CD4-positive, alpha-beta T cell (primary cell): ENCODE measurements at regions not wholly inside any gene's neighbourhood (a gene's known extent, or its start where the extent isn't known, plus 50 kb on each side); places are given as distances from the start of the nearest gene placed in this dataset.

Experiments used
- ATAC-seq: fragments of 200-7000 bp; cut with Tn5 transposase; one replicate; pipeline ENCODE4 v1.10.0; 2022; ENCODE audit warnings: mild to moderate bottlenecking; ENCODE audit not compliant: poor library complexity
- CTCF ChIA-PET: fragments of 350-600 bp; sonication (Branson Sonifier 250); formaldehyde crosslinking; loops from one replicate; lab custom pipeline; 2021; ENCODE audit warnings: antibody characterized with exemption, inconsistent platforms; lab: Charles Lee
- POLR2A ChIA-PET: fragments of 350-600 bp; sonication (Branson Sonifier 250); formaldehyde crosslinking; loops from one replicate; lab custom pipeline; 2021; ENCODE audit warnings: antibody characterized with exemption, inconsistent platforms; lab: Charles Lee
- DNase-seq, 14 experiments: peaks; one replicate each; pipeline ENCODE4 v3.0.0-alpha.2; 2013 to 2020; ENCODE audit warnings: mixed read lengths in 2 of 14
- H3K27ac ChIP-seq, 2 donors: one replicate each; pipeline versions ENCODE4 v1.5.1 to v1.7.0; 2013; ENCODE audit warnings: low read length in 2 of 2, low read depth in 1 of 2, mild to moderate bottlenecking in 1 of 2
- H3K27me3 ChIP-seq, 2 experiments: 1 replicate in 1 of 2; 2 replicates in 1 of 2; pipeline versions ENCODE4 v1.6.1 to v1.7.0; 2013; ENCODE audit warnings: low read length in 2 of 2, control low read depth in 1 of 2, mild to moderate bottlenecking in 1 of 2, moderate library complexity in 1 of 2; ENCODE audit not compliant: insufficient read depth in 2 of 2, control insufficient read depth in 1 of 2
- H3K36me3 ChIP-seq: one replicate; pipeline ENCODE4 v1.6.1; 2013; ENCODE audit warnings: low read length, control low read depth; ENCODE audit not compliant: insufficient read depth
- H3K4me1 ChIP-seq: one replicate; pipeline ENCODE4 v1.6.1; 2013; ENCODE audit warnings: low read length, control low read depth; ENCODE audit not compliant: insufficient read depth
- H3K4me3 ChIP-seq: one replicate; pipeline ENCODE4 v1.5.1; 2013; ENCODE audit warnings: mild to moderate bottlenecking, low read length, moderate library complexity
- H3K9me3 ChIP-seq, 2 experiments: 1 replicate in 1 of 2; 2 replicates in 1 of 2; pipeline versions ENCODE4 v1.6.1 to v1.7.0; 2013; ENCODE audit warnings: low read length in 2 of 2, mild to moderate bottlenecking in 2 of 2, control low read depth in 1 of 2, moderate library complexity in 1 of 2; ENCODE audit not compliant: control insufficient read depth in 1 of 2, insufficient read depth in 1 of 2
- H3K27ac Mint-ChIP-seq: one replicate; pipeline ENCODE4 v1.8.0; 2020; ENCODE audit warnings: mixed read lengths
- H3K27me3 Mint-ChIP-seq: one replicate; pipeline ENCODE4 v1.8.0; 2021; ENCODE audit warnings: mixed read lengths
- H3K36me3 Mint-ChIP-seq: one replicate; pipeline ENCODE4 v1.8.0; 2021; ENCODE audit warnings: low read depth, mixed read lengths
- H3K4me1 Mint-ChIP-seq: one replicate; pipeline ENCODE4 v1.8.0; 2021; ENCODE audit warnings: low read depth, mixed read lengths
- H3K4me3 Mint-ChIP-seq: one replicate; pipeline ENCODE4 v1.8.0; 2020; ENCODE audit warnings: mild to moderate bottlenecking, mixed read lengths
- H3K9me3 Mint-ChIP-seq: one replicate; pipeline ENCODE4 v1.8.0; 2020; ENCODE audit warnings: mixed read lengths
- intact Hi-C, 2 experiments: fragments of 100-400 bp; cut with DNase I in 1 of 2; cut with micrococcal nuclease in 1 of 2; formaldehyde crosslinking; loops; one replicate each; pipeline versions ENCODE4 v1.15.1 to v1.9.0; 2023 to 2025; cut with DNase I, micrococcal nuclease
- TF ChIP-seq, protein P1 (sequence below): fragments of 200-600 bp; IDR thresholded peaks from one replicate; pipeline ENCODE4 v1.8.0; 2022; ENCODE audit warnings: antibody characterized with exemption, mild to moderate bottlenecking

DNA sequence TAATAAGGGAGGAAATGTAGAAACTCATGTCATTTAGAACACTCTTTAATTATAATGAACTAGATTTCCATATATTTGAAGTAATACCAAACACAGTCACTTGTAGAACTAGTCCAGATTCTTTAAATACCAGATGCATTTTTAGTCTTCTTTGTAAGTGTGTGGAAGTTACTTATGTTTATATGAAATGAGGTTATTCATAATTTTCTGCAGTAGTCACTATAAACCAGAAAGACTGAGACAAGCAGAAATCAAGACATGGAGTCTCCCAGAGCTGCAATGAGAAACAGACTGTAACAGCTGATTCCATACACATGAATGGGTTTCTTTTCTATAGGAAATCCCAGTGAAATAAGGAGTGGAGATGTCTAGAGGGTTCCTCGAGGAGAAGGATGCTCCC is 216.6 kb upstream of the ZP4 start:
- intact Hi-C loops: no loop called here
- Histone ChIP-seq H3K9me3 (no peaks in the 10 kb centered on the region), H3K4me3 (no peak overlapping the region), H3K36me3 (no peaks in the 10 kb centered on the region), H3K4me1 (no peaks in the 10 kb centered on the region), H3K27ac (no peak overlapping the region), H3K27me3 (no peaks in the 10 kb centered on the region)
- TF ChIP-seq, protein P1, sequence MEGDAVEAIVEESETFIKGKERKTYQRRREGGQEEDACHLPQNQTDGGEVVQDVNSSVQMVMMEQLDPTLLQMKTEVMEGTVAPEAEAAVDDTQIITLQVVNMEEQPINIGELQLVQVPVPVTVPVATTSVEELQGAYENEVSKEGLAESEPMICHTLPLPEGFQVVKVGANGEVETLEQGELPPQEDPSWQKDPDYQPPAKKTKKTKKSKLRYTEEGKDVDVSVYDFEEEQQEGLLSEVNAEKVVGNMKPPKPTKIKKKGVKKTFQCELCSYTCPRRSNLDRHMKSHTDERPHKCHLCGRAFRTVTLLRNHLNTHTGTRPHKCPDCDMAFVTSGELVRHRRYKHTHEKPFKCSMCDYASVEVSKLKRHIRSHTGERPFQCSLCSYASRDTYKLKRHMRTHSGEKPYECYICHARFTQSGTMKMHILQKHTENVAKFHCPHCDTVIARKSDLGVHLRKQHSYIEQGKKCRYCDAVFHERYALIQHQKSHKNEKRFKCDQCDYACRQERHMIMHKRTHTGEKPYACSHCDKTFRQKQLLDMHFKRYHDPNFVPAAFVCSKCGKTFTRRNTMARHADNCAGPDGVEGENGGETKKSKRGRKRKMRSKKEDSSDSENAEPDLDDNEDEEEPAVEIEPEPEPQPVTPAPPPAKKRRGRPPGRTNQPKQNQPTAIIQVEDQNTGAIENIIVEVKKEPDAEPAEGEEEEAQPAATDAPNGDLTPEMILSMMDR: no peak
- ChIA-PET CTCF (no interaction called here), POLR2A (no interaction called here)
- H3K27me3 Mint-ChIP-seq: no peaks in the 10 kb centered on the region
- H3K4me1 Mint-ChIP-seq: no peaks in the 10 kb centered on the region
- H3K36me3 Mint-ChIP-seq: no peaks in the 10 kb centered on the region
- H3K4me3 Mint-ChIP-seq: no peak overlapping the region
- H3K27ac Mint-ChIP-seq: no peak overlapping the region
- no peak for DNase-seq
- no peak for ATAC-seq
- H3K9me3 Mint-ChIP-seq: peaks cover 10% of the 10 kb centered on the region

DNA sequence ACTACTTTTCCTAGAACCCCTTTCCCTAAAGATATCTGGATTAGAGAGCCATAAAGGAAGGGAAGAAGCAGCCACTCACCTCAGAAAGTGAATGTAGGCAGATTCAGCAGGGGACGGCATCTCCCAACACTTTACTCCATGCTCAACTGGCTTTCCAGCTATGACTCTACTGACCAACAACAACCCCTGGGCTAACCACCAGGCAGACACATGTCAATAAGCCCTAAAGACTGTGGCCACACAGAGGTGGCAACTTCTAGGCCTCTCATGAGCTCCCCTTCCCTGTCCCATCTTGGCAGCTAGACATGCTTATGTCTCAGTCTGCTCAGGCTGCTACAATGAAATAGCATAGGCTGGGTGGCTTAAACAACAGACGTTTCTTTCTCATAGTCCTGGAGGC is 214.0 kb upstream of the ZP4 start:
- TF ChIP-seq, protein P1: no peak
- Histone ChIP-seq H3K36me3 (no peaks in the 10 kb centered on the region), H3K27ac (no peak overlapping the region), H3K4me1 (no peaks in the 10 kb centered on the region), H3K9me3 (no peaks in the 10 kb centered on the region), H3K4me3 (no peak overlapping the region), H3K27me3 (no peaks in the 10 kb centered on the region)
- ATAC-seq (no peak), DNase-seq (no peak)
- H3K4me1 Mint-ChIP-seq: no peaks in the 10 kb centered on the region
- H3K27ac Mint-ChIP-seq: no peak overlapping the region
- H3K9me3 Mint-ChIP-seq: peaks cover 13% of the 10 kb centered on the region
- no peaks in the 10 kb centered on the region for H3K27me3 Mint-ChIP-seq
- POLR2A ChIA-PET: no interaction called here
- intact Hi-C loops: no loop called here
- no peak overlapping the region for H3K4me3 Mint-ChIP-seq
- CTCF ChIA-PET: no interaction called here
- H3K36me3 Mint-ChIP-seq: no peaks in the 10 kb centered on the region

DNA sequence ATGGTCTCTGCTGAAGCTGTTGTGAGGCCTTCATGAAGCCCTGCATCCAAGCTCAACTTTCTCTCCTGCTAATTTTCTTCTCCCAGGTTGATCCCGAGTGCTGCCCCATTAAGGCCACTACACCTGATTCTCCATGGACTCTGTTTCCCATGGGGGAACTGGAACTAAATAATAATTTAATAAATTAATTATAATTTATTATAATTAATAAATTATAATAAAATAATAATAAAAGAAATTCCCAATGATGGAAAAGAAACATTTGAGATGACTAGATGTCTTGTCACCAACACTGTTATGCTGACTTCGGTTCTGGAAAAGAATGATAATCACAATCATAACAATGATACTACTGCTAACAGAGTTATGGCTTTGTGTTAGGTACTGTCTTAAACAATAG is 211.2 kb upstream of the ZP4 start:
- no peak overlapping the region for H3K27ac ChIP-seq
- CTCF ChIA-PET: no interaction called here

More for the DNA sequence above, 211.2 kb upstream of the ZP4 start:
- intact Hi-C loops: no loop called here
- TF ChIP-seq, protein P1: no peak
- Mint-ChIP-seq H3K27ac (no peak overlapping the region), H3K27me3 (no peaks in the 10 kb centered on the region), H3K36me3 (no peaks in the 10 kb centered on the region), H3K9me3 (peaks cover 13% of the 10 kb centered on the region), H3K4me3 (no peak overlapping the region), H3K4me1 (no peaks in the 10 kb centered on the region)
- Histone ChIP-seq H3K4me1 (no peaks in the 10 kb centered on the region), H3K27me3 (no peaks in the 10 kb centered on the region), H3K4me3 (no peak overlapping the region), H3K36me3 (no peaks in the 10 kb centered on the region), H3K9me3 (peaks cover 0 to 3% of the 10 kb centered on the region in 2 experiments)
- DNase-seq (no peak), ATAC-seq (no peak)
- POLR2A ChIA-PET: no interaction called here
